ENCODE measurements at regions not wholly inside any gene's neighbourhood (a gene's known extent, or its start where the extent isn't known, plus 50 kb on each side); places are given as distances from the start of the nearest gene placed in this dataset.
"Not testable (repeated sequence)": the region's sequence is repeated elsewhere in the genome, so short reads cannot be mapped to it uniquely, and the experiment has no call there.

GRCh38 chr1:83406693-83407371 is 592.1 kb downstream of the TTLL7 start:
- not testable (repeated sequence) for TF ChIP-seq POLR2A (IDR thresholded peaks at IDR 0.05; ENCODE audit: low read depth, low read length); POLR2AphosphoS5 (IDR thresholded peaks at IDR 0.05; ENCODE audit: low read depth, low read length); TAF1 (IDR thresholded peaks at IDR 0.05; ENCODE audit: borderline replicate concordance, low read depth, low read length)
